ENCODE measurements at regions not wholly inside any gene's neighbourhood (a gene's known extent, or its start where the extent isn't known, plus 50 kb on each side); places are given as distances from the start of the nearest gene placed in this dataset.
A peak's percentile ranks its signal among the peaks of the same experiment; 100 is the strongest.

- Histone ChIP-seq H3K18ac (ENCODE audit: low read length) (no peak overlapping the region), H3K79me2 (ENCODE audit: control insufficient read depth, insufficient read depth, low read length) (no peaks in the 10 kb centered on the region), H3K36me3 (ENCODE audit: control insufficient read depth, insufficient read depth, low read length) (no peaks in the 10 kb centered on the region), H3K23ac (ENCODE audit: low read length) (no peak overlapping the region), H3K4ac (ENCODE audit: low read depth, low read length) (no peak overlapping the region), H3K4me3 (ENCODE audit: low read length) (no peak overlapping the region), H3K4me1 (ENCODE audit: control insufficient read depth, low read depth, low read length) (no peaks in the 10 kb centered on the region), H3K56ac (ENCODE audit: low read length) (no peak overlapping the region), H3K9ac (ENCODE audit: low read length) (no peak overlapping the region), H3K4me2 (ENCODE audit: low read length) (no peak overlapping the region), H3K79me1 (ENCODE audit: low read length) (no peaks in the 10 kb centered on the region), H2BK5ac (ENCODE audit: low read length) (no peak overlapping the region), H3K27ac (ENCODE audit: low read depth, low read length) (no peak overlapping the region), H2BK15ac (replicated peaks; ENCODE audit: low read depth) (no peak overlapping the region), H4K8ac (ENCODE audit: low read depth, low read length) (no peak overlapping the region), H4K5ac (ENCODE audit: low read length) (no peak overlapping the region), H2AK5ac (ENCODE audit: low read length) (no peak overlapping the region), H3K27me3 (ENCODE audit: insufficient read depth, low read length, poor library complexity) (no peaks in the 10 kb centered on the region), H2BK120ac (ENCODE audit: low read depth, low read length) (no peak overlapping the region)
- no CpG with 5 or more reads among the region's 7 CpGs for WGBS (ENCODE audit: extremely low coverage, insufficient coverage, low lambda C conversion rate)
- DNase-seq: no peak
These were observed 277.7 kb downstream of the UTP18 start for GRCh38 chr17:51537996-51538550.

GRCh38 chr17:51540151-51540550 is 279.8 kb downstream of the UTP18 start:
- peak; percentile 10 for DNase-seq
- no peaks in the 10 kb centered on the region for H3K4me1 ChIP-seq (ENCODE audit: control insufficient read depth, low read depth, low read length)
- H3K79me2 ChIP-seq (ENCODE audit: control insufficient read depth, insufficient read depth, low read length): no peaks in the 10 kb centered on the region
- H3K18ac ChIP-seq (ENCODE audit: low read length): no peak overlapping the region
- no peak overlapping the region for H3K27ac ChIP-seq (ENCODE audit: low read depth, low read length)
- no peak overlapping the region for H3K4ac ChIP-seq (ENCODE audit: low read depth, low read length)
- no peak overlapping the region for H3K23ac ChIP-seq (ENCODE audit: low read length)
- H3K9ac ChIP-seq (ENCODE audit: low read length): no peak overlapping the region
- no CpG with 5 or more reads among the region's 6 CpGs for WGBS (ENCODE audit: extremely low coverage, insufficient coverage, low lambda C conversion rate)
- H2BK5ac ChIP-seq (ENCODE audit: low read length): no peak overlapping the region
- H3K36me3 ChIP-seq (ENCODE audit: control insufficient read depth, insufficient read depth, low read length): no peaks in the 10 kb centered on the region
- H3K79me1 ChIP-seq (ENCODE audit: low read length): no peaks in the 10 kb centered on the region
- no peak overlapping the region for H4K5ac ChIP-seq (ENCODE audit: low read length)
- no peak overlapping the region for H2AK5ac ChIP-seq (ENCODE audit: low read length)
- H3K4me3 ChIP-seq (ENCODE audit: low read length): no peak overlapping the region
- H4K8ac ChIP-seq (ENCODE audit: low read depth, low read length): no peak overlapping the region
- H2BK120ac ChIP-seq (ENCODE audit: low read depth, low read length): no peak overlapping the region
- no peak overlapping the region for H2BK15ac ChIP-seq (replicated peaks; ENCODE audit: low read depth)
- no peaks in the 10 kb centered on the region for H3K27me3 ChIP-seq (ENCODE audit: insufficient read depth, low read length, poor library complexity)
- H3K4me2 ChIP-seq (ENCODE audit: low read length): no peak overlapping the region
- no peak overlapping the region for H3K56ac ChIP-seq (ENCODE audit: low read length)

GRCh38 chr17:51541215-51541614 is 280.9 kb downstream of the UTP18 start:
- Histone ChIP-seq H2BK15ac (replicated peaks; ENCODE audit: low read depth) (no peak overlapping the region), H3K79me1 (ENCODE audit: low read length) (no peaks in the 10 kb centered on the region), H3K56ac (ENCODE audit: low read length) (no peak overlapping the region), H3K4me2 (ENCODE audit: low read length) (no peak overlapping the region), H3K23ac (ENCODE audit: low read length) (no peak overlapping the region), H3K36me3 (ENCODE audit: control insufficient read depth, insufficient read depth, low read length) (no peaks in the 10 kb centered on the region), H3K27ac (ENCODE audit: low read depth, low read length) (no peak overlapping the region), H4K5ac (ENCODE audit: low read length) (no peak overlapping the region), H4K8ac (ENCODE audit: low read depth, low read length) (no peak overlapping the region), H2BK120ac (ENCODE audit: low read depth, low read length) (no peak overlapping the region), H3K18ac (ENCODE audit: low read length) (no peak overlapping the region), H3K27me3 (ENCODE audit: insufficient read depth, low read length, poor library complexity) (no peaks in the 10 kb centered on the region), H2AK5ac (ENCODE audit: low read length) (no peak overlapping the region), H2BK5ac (ENCODE audit: low read length) (no peak overlapping the region), H3K4me3 (ENCODE audit: low read length) (no peak overlapping the region), H3K9ac (ENCODE audit: low read length) (no peak overlapping the region), H3K4me1 (ENCODE audit: control insufficient read depth, low read depth, low read length) (no peaks in the 10 kb centered on the region), H3K79me2 (ENCODE audit: control insufficient read depth, insufficient read depth, low read length) (no peaks in the 10 kb centered on the region), H3K4ac (ENCODE audit: low read depth, low read length) (no peak overlapping the region)
- no peak for DNase-seq
- no CpG with 5 or more reads among the region's 3 CpGs for WGBS (ENCODE audit: extremely low coverage, insufficient coverage, low lambda C conversion rate)

GRCh38 chr17:51546114-51546513 is 285.8 kb downstream of the UTP18 start:
- Histone ChIP-seq H2BK120ac (ENCODE audit: low read depth, low read length) (no peak overlapping the region), H2BK5ac (ENCODE audit: low read length) (no peak overlapping the region), H3K79me2 (ENCODE audit: control insufficient read depth, insufficient read depth, low read length) (no peaks in the 10 kb centered on the region), H3K4me2 (ENCODE audit: low read length) (no peak overlapping the region), H3K36me3 (ENCODE audit: control insufficient read depth, insufficient read depth, low read length) (no peaks in the 10 kb centered on the region), H3K27me3 (ENCODE audit: insufficient read depth, low read length, poor library complexity) (no peaks in the 10 kb centered on the region), H3K4ac (ENCODE audit: low read depth, low read length) (no peak overlapping the region), H3K27ac (ENCODE audit: low read depth, low read length) (no peak overlapping the region), H2BK15ac (replicated peaks; ENCODE audit: low read depth) (no peak overlapping the region), H4K8ac (ENCODE audit: low read depth, low read length) (no peak overlapping the region), H3K23ac (ENCODE audit: low read length) (no peak overlapping the region), H3K4me3 (ENCODE audit: low read length) (no peak overlapping the region), H3K4me1 (ENCODE audit: control insufficient read depth, low read depth, low read length) (no peaks in the 10 kb centered on the region), H3K56ac (ENCODE audit: low read length) (no peak overlapping the region), H3K9ac (ENCODE audit: low read length) (no peak overlapping the region), H3K18ac (ENCODE audit: low read length) (no peak overlapping the region), H3K79me1 (ENCODE audit: low read length) (no peaks in the 10 kb centered on the region), H2AK5ac (ENCODE audit: low read length) (no peak overlapping the region), H4K5ac (ENCODE audit: low read length) (no peak overlapping the region)
- no peak for DNase-seq
- no CpG with 5 or more reads among the region's 2 CpGs for WGBS (ENCODE audit: extremely low coverage, insufficient coverage, low lambda C conversion rate)

- H3K4me2 ChIP-seq (ENCODE audit: low read length): no peak overlapping the region
- WGBS (ENCODE audit: extremely low coverage, insufficient coverage, low lambda C conversion rate): no CpG with 5 or more reads among the region's 4 CpGs
These were observed 287.8 kb downstream of the UTP18 start for GRCh38 chr17:51548125-51548524.

GRCh38 chr17:51555153-51555552 is 294.8 kb downstream of the UTP18 start:
- Histone ChIP-seq H3K4me1 (ENCODE audit: control insufficient read depth, low read depth, low read length) (no peaks in the 10 kb centered on the region), H2AK5ac (ENCODE audit: low read length) (no peak overlapping the region), H3K27ac (ENCODE audit: low read depth, low read length) (no peak overlapping the region), H4K8ac (ENCODE audit: low read depth, low read length) (no peak overlapping the region), H3K18ac (ENCODE audit: low read length) (no peak overlapping the region), H3K9ac (ENCODE audit: low read length) (no peak overlapping the region), H2BK5ac (ENCODE audit: low read length) (no peak overlapping the region), H4K5ac (ENCODE audit: low read length) (no peak overlapping the region), H3K4me3 (ENCODE audit: low read length) (no peak overlapping the region), H3K4ac (ENCODE audit: low read depth, low read length) (no peak overlapping the region), H2BK15ac (replicated peaks; ENCODE audit: low read depth) (no peak overlapping the region), H3K4me2 (ENCODE audit: low read length) (no peak overlapping the region), H3K27me3 (ENCODE audit: insufficient read depth, low read length, poor library complexity) (no peaks in the 10 kb centered on the region), H3K23ac (ENCODE audit: low read length) (no peak overlapping the region), H2BK120ac (ENCODE audit: low read depth, low read length) (no peak overlapping the region), H3K79me2 (ENCODE audit: control insufficient read depth, insufficient read depth, low read length) (no peaks in the 10 kb centered on the region), H3K79me1 (ENCODE audit: low read length) (no peaks in the 10 kb centered on the region), H3K36me3 (ENCODE audit: control insufficient read depth, insufficient read depth, low read length) (no peaks in the 10 kb centered on the region), H3K56ac (ENCODE audit: low read length) (no peak overlapping the region)
- no CpG with 5 or more reads among the region's 1 CpG for WGBS (ENCODE audit: extremely low coverage, insufficient coverage, low lambda C conversion rate)
- DNase-seq: no peak

More at GRCh38 chr17:51548125-51548524, 287.8 kb downstream of the UTP18 start:
- no peak overlapping the region for H3K9ac ChIP-seq (ENCODE audit: low read length)
- no peak overlapping the region for H4K5ac ChIP-seq (ENCODE audit: low read length)
- H3K56ac ChIP-seq (ENCODE audit: low read length): no peak overlapping the region
- no peaks in the 10 kb centered on the region for H3K79me1 ChIP-seq (ENCODE audit: low read length)
- no peak overlapping the region for H2BK15ac ChIP-seq (replicated peaks; ENCODE audit: low read depth)
- H4K8ac ChIP-seq (ENCODE audit: low read depth, low read length): no peak overlapping the region
- H3K4ac ChIP-seq (ENCODE audit: low read depth, low read length): no peak overlapping the region
- no peak overlapping the region for H3K23ac ChIP-seq (ENCODE audit: low read length)
- no peak overlapping the region for H3K27ac ChIP-seq (ENCODE audit: low read depth, low read length)
- no peak overlapping the region for H2BK120ac ChIP-seq (ENCODE audit: low read depth, low read length)
- no peak overlapping the region for H3K18ac ChIP-seq (ENCODE audit: low read length)
- no peaks in the 10 kb centered on the region for H3K79me2 ChIP-seq (ENCODE audit: control insufficient read depth, insufficient read depth, low read length)
- no peak overlapping the region for H3K4me3 ChIP-seq (ENCODE audit: low read length)
- H3K4me1 ChIP-seq (ENCODE audit: control insufficient read depth, low read depth, low read length): no peaks in the 10 kb centered on the region
- DNase-seq: no peak
- no peak overlapping the region for H2BK5ac ChIP-seq (ENCODE audit: low read length)
- no peaks in the 10 kb centered on the region for H3K36me3 ChIP-seq (ENCODE audit: control insufficient read depth, insufficient read depth, low read length)
- no peak overlapping the region for H2AK5ac ChIP-seq (ENCODE audit: low read length)
- no peaks in the 10 kb centered on the region for H3K27me3 ChIP-seq (ENCODE audit: insufficient read depth, low read length, poor library complexity)
